HT1080 (cell line): ENCODE measurements at regions not wholly inside any gene's neighbourhood (a gene's known extent, or its start where the extent isn't known, plus 50 kb on each side); places are given as distances from the start of the nearest gene placed in this dataset.
"Not testable (repeated sequence)": the region's sequence is repeated elsewhere in the genome, so short reads cannot be mapped to it uniquely, and the experiment has no call there.

Experiments used
- DNase-seq: peaks from one replicate; pipeline ENCODE4 v3.0.0-alpha.2; 2015; ENCODE audit warnings: low read depth

DNA sequence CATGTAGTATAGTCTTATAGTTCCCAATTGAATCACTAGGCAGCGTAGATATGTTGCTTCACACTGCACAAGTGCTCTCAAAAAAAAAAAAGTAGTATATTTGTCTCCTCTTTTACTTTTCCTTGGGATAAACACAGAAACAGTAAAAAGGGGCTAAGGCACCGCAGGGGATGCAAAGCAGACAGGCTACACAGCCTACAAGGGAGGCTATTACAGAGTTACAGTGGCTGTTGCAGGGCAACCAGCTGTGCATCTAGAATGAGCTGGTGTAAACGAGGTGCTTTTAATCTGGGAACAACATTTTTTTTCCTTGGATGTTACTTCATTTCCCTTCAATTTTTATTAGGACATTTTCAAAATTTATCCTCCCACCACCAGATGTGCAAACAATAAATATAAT, 1934.7 kb upstream of the CELF4 start:
- DNase-seq = no peak

DNA sequence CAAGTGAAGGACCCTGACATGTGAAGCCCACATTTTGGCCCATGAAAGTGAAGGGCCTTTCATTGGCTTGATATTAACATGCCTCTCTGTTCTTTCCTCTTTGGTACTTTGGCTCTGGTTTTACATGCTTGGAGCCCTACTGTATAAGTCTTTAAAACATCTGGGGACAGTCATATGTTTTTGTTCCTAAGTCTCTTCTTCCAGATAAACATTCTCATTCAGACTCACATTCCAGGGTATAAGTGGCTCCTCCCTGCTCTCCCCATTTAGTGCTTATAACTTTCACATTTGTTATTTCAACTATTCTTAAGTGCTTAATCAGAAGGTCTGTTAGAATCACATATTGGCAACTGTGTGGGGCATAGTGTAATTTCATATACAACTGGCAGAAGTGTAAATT, 1932.2 kb upstream of the CELF4 start:
- DNase-seq = no peak

DNA sequence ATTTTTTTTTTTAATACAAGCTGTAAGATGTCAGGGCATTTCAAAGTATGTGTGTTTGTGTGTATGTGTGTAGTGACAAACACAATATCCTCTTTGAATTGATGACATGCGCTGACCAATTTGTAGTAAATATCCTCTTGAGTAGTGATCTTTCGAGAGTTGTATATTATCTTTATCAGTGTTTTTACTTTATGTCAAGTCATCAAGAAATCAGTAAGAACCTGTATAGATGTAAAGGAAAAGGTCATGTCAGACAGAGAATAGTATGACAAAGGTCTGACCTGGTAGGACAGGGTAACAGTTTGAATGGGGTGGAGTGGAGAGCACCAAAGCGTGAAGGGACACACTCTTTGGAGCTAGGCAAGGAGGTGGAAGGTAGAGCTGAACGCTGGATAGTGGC, 1931.4 kb upstream of the CELF4 start:
- no peak for DNase-seq

DNA sequence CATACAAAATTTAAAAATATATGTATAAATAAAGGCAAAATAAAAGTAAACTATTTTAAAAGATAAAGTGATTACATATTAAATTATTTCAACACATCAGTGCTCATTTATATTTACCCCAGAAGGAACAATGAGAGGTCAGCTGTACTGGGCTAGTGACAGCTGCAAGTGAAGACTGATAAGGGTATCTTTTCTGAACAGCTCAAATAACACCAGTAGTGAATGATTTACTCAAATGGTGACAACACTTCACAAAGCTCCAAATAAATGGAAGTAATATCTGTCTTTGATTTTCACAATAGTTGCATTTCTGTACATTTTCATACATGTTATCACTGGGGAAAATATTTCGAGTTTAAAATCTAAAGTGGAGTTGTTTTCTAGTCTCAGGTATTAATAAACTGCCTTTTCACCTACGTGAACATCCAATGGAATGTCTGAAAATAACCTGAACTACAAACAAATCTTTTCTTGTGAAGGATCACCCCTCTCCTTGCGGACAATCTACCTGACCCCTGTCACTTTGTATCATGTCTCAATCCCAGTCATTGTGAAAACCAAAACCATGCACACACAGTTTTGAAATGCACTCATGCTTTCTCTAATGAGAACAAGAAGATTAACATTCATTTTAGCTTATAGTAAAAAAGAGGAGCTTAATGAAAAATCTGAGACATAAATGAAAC, 1928.8 kb upstream of the CELF4 start:
- DNase-seq = no peak

DNA sequence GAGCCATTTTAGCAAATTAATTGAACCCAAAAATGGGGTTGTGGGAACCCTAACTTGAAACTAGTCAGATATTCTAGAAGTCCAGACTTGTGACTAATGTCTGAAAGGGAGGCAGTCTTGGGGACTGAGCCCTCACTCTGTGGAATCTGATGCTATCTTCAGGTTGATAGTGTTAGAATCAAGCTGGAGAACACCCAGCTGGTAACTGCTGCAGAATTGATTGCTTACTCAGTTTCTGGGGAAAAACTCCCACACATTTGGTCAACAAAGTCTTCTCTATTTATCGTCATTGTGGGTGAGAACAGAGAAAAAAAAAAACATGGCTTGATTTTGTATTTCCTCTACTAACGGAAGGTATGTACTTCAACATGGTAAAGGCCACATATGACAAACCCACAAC, 1925.8 kb upstream of the CELF4 start:
- DNase-seq = no peak

DNA sequence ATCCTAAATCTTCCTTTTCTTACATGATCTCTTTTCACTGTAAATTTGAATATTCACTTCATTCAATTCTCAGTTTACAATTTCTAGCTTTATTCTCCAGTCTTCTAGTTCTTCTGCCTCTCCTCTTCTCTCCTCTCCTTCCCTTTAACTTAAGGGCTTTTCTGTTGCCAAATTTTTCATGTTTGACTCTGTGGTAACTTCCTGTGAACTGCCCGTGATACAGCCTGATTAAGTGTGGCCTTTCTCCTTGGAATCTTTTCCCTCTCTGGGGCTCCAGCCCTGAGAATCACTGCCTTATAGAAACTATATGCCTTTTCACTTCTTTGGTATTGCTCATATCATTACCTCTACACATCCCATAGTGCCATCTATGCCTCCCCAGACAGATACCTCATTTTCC, 1923.8 kb upstream of the CELF4 start:
- DNase-seq = no peak

DNA sequence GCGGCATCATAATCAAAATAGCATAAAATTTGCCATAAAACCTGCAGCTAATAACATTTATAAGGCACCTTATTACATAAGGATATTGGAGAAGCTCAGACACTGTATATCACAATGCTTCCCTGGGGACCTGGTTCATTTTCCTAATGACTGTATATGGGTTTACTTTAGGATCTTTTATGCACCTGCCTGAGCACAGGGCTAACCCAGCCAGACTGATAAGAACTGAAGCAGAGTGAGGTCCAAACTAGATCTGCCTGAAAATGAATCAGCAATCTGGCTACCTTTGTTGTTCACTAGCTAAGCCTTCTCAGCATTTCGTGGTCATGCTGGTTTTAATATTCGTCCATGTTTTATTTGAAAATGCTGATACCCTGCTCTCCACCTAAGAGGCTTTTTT, 1922.3 kb upstream of the CELF4 start:
- no peak for DNase-seq

DNA sequence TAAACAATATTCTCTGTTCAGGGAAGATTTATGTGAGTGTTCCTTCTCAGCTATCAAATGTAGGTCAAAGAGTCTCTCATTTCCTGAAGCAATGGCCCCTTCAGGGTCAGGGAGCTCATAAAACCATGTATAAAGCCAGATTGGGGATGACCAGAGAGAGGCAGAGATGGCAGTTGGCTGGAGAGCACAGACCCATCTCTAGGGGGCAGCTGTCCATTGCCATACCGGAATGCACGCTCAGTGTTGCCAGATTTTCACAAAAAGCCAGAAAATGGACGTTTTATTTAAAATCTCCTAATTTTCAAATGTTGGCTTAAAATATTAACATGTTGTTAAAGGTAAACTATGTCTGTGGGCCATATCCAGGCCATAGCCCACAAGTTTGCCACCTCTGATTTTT, 1920.7 kb upstream of the CELF4 start:
- no peak for DNase-seq

DNA sequence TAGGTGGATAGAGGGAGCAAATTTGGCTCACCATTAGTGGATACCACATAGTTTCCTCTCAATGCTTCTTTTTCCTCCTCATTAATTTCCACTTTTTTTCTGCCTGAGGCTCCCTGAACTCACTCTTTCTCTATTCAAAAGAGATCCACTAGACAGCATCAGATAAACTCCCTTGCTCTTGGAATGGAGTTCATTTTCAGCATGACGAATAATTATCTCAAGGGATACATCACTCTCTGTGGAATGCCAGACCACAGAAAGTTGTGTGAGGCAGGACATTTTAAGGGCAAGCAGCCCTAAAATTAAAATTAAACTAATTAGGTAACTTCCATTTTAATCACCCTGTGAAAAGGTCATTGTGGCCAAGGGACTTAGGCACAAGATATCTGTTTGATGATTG, 1920.1 kb upstream of the CELF4 start:
- DNase-seq = no peak

DNA sequence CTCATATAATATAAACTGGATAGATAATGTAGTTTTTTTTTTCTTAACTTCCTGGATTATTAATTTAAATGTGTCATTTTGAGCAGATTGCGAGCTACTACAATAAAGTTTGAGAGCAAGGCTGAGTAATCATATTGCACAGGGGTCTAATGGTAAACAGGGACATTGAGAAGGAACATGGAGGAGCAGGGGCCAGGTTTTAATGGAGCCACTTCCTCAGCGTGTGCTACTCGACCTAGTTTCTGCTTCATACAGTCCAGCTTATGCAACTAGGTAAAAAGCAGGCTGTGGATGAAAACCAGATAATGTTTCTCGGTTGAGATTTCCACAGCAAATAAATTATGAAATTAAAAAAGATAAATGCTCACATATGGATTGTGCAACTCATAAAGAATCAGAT, 1915.7 kb upstream of the CELF4 start:
- no peak for DNase-seq

DNA sequence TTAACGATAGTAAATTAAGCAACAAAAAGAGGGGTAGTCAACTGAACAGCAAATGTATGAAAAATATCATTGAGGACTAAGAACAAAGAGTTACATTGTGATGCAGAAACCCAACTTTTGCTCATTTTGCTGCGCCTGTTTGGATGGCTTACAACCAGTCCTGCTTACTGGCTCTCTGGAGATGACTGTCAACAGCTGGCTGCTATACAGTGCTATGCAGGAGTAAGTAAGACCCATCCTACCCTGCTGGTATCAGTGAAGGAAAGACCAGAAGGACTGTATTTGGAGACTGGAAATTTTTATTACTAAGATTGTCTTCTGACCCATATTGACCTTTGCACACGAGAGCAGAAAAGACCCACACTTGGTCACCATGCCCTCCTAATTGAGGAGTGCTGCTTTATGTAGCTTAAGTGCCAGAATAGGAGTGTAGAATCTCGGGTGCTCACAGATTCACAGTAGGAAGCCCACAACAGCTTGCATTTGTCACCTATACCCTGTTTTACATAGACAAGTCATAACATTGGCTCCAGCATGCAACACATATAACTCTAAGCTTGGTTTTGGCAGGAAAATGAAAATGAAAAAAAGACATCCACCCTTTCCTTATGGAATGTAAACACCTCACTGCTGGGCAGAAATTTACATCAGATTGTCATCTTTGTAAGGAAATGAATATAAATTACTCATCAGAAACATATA, 1915.0 kb upstream of the CELF4 start:
- no peak for DNase-seq

DNA sequence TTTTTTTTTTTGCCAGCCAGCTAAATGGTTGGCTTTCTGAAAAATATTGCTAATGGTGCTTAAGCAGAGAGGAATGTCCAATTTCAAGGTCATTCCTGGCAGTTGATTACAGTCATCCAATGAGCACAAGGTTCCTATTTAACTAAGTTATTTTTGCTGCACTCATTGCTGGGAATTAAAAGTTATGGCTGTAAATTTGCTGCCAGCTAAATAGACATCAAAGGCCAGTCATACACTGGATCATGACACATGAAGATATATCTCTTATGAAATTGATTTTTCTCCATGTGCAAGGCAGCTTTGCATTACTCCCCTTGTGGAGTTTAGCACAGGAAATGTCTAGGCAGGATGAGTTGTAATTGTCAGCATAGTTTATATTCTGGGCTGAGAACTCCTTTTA, 1898.4 kb upstream of the CELF4 start:
- DNase-seq = no peak

DNA sequence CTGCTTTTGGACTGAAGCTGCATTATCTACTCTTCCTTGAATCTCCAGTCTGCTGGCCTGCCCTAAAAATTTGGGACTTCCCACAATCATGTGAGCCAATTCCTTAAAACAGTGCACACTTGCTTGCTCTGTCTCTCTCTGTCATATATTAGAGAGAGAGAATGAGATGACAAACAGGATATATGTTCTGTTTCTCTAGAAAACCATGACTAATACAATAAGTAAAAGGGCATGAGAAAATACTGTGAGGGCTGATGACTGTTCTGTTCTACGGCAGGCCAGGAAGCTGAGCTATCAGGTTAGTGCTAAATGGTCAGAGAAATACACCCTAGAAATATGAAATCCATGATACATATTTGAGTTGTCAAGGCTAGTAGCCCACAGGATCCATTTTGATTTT, 1896.8 kb upstream of the CELF4 start:
- peak; percentile 84 for DNase-seq

DNA sequence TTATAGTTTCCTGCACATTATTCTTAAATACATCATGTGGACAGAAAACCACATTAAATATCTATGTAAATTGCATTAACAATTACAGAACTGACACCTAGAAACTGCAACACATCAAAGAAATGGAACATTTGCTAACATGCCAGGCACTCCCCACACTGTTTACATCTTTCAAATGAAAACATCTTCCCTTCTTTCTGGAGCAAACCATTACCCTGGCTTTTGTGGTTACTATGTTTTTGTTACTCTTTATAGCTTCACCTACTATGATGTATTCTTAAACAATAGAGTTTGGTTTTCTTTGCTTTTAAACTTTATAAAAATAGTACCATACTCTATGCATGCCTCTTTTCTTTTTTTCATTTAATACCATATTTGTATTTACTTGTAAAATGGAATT, 1894.5 kb upstream of the CELF4 start:
- no peak for DNase-seq

DNA sequence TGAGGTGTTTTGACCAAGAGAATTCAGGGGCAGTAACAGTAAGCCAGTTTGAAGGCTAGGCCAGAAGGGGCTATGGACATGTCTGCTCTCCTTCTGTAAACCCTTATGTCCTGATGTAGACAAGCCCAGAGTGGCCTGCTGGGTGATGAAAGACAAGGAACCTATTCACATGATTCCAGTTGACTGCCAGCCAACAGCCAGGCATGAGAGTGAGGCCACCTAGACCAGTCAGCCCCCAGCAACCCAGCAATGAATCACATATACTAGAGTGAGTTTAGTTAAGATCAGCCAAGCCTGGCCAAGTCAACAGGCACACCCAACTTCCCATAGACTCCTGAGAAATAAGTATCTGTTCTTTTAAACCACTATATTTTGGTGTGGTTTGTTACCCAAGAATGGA, 1889.7 kb upstream of the CELF4 start:
- peak; percentile 93 for DNase-seq

DNA sequence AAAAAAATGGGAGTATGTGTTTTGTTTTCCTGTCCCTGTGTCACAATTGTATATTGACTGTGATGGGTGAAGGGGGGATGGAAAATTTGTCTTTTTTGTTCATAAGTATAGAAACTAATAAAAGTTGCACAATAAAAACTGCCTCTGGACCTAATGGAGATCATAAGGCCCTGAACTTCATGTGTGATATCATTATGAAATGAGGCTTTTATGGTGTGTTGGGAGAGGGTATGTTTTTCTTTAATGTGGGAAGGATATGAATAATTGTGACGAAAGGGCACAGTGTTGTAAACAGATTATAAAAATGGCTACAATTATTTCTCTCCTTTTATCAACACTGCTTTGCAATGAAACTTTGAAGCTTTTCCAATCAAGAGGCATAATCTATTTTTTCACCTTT, 1889.3 kb upstream of the CELF4 start:
- DNase-seq = no peak

DNA sequence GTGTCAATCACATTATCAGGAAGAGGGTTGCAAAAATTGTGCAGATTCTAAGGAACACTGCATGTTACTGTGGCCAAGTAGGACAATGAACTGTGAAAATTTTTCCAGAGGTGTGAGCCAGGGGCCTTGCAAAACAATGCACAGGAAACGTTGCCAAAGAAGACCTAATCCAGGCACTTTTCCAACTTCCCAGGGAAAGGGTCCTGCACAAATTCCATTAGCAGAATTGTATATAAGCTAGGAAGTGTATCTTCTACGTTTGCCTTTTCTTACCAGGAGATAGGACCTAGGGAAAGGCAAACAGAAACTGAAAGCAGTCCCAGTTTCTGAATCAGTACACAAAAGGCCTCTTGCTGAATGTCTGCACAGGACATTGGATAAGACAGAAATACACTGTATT, 1888.3 kb upstream of the CELF4 start:
- peak; percentile 70 for DNase-seq

DNA sequence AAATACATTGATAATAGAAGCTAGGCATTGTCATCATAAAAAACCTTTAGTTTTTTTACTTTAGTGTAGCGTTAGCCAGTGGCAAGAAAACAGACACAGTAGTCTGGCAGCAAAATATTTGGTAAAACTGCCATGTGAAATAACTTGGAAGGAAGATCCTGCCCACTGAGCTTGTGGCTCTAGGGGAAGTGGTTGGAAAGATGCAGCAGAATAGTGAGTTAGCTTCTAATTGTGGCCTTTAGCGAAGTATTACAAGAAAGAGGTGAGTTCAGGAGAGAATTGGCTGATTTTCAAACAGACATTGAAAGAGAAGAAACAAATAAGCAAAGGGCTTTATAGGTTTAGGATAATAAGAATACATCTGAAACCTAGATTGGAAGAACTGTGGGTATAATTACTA, 1887.8 kb upstream of the CELF4 start:
- no peak for DNase-seq

DNA sequence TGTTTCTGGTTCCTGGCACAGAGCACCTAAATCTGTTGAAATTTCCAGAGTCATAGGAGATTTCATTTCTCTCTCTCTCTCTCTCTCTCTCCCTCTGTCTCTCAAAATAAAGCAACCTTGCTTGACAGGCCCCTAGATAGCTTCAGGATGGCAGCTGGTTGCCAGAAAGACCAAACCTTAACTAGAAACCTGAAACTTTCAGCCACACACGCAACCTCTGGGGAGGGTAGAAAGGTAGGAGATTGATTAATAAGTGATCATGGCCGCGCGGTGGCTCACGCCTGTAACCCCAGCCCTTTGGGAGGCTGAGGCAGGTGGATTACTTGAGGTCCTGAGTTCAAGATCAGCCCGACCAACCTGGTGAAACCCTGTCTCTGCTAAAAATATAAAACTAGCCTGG, 1885.4 kb upstream of the CELF4 start:
- DNase-seq = no peak

DNA sequence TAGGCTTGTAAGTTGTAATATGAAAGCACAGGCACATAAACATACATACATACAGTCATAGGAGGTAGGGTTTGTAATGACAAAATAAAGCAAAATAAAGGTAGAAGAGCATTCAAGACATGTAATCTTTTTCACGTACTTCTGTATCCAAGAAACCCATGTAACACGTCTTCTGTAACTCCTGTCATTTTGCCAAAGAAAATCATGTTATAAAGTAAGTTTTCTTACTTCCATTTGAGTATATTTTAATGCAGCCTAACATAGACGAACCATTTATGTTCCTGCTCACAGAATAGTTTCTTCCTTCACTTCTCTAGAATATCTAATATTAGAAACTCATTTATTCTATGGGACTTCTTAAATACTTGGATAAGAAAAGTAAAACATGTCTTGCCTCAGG, 1884.0 kb upstream of the CELF4 start:
- no peak for DNase-seq

DNA sequence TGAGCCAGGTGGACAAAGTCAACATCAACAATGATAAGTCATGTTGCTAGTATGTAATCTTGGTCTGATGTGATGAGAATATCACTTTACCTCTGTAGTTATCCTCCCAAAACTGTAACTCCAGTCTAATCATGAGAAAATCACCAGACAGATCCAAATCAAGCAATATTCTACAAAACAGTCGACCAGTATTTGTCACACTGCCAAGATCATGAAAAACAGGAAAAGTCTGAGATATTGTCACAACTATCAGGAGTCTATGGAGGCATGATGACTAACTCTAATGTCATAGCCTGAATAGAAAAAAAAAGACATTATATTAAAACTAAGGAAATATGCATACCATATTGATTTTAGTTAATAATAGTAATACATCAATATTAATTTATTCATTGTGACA, 1883.3 kb upstream of the CELF4 start:
- DNase-seq = peak; percentile 65

DNA sequence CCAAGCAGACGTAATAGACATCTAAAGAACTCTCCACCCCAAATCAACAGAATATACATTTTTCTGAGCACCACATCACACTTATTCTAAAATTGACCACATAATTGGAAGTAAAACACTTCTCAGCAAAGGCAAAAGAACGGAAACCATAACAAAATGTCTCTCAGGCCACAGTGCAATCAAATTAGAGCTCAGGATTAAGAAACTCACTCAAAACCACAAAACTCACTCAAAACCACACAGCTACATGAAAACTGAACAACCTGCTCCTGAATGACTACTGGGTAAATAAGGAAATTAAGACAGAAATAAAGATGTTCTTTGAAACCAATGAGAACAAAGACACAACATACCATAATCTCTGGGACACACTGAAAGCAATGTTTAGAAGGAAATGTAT, 1879.4 kb upstream of the CELF4 start:
- not testable (repeated sequence) for DNase-seq

DNA sequence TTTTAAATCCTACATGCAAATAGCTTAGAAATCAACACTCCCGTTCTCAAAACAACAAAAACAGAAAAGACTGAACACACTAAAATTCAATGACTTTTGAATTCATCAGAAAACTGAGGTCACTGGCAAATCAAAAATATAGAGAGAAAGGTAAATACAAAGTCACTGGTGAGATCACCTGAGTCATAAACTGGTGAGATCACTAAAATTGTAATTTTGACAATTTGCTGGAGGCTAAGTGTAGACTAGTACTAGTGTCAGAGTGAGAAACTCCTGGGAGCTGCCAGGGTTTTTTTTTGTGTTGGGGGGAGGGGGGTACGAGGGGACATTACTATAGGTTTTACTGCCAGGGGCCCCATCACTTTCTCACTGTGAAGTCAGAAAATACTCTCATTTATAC, 1876.0 kb upstream of the CELF4 start:
- DNase-seq = no peak

DNA sequence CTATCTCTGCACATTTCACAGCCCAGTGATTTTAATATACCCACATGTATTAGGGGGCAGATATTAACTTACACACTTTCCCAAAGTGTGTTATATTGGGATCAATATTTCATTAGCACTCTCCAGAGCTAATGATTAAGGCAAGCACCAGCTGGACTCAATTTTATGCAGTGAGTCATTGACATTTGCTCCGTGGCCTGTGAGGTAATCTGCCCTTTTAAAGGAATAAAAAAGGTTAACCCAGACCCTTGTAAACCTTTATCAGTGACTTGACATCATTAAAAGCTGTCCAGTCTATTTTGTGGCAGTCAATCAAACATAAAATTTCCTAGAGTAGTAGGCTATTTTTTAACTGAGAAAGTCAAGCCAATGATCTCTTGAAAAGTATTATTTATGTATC, 1870.4 kb upstream of the CELF4 start:
- DNase-seq = no peak
